ENCODE measurements at regions not wholly inside any gene's neighbourhood (a gene's known extent, or its start where the extent isn't known, plus 50 kb on each side); places are given as distances from the start of the nearest gene placed in this dataset.

DNA sequence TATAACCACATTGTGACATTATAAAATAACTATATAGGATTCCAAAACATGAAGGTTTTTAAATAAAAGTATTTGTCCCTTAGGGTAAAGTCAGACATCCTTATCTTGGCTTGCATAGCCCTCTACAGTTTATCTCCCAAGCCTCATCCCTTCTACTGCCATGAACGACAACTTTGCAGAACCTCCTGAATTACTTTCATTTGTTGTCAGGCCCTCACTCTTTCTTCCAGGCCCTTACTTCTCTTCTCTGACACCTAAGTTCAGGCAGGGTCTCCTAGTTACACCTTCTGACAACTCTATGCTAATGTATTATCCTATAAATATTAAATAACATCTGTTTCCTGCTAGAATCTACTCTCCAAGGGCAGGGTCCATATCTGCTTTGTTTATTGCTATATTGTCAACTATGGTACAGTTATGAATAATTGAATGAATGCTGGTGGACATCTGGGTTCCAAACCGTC is 115.7 kb upstream of the MDM1 start (continued):
- TF ChIP-seq, protein P1, sequence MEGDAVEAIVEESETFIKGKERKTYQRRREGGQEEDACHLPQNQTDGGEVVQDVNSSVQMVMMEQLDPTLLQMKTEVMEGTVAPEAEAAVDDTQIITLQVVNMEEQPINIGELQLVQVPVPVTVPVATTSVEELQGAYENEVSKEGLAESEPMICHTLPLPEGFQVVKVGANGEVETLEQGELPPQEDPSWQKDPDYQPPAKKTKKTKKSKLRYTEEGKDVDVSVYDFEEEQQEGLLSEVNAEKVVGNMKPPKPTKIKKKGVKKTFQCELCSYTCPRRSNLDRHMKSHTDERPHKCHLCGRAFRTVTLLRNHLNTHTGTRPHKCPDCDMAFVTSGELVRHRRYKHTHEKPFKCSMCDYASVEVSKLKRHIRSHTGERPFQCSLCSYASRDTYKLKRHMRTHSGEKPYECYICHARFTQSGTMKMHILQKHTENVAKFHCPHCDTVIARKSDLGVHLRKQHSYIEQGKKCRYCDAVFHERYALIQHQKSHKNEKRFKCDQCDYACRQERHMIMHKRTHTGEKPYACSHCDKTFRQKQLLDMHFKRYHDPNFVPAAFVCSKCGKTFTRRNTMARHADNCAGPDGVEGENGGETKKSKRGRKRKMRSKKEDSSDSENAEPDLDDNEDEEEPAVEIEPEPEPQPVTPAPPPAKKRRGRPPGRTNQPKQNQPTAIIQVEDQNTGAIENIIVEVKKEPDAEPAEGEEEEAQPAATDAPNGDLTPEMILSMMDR (IDR thresholded peaks at IDR 0.05 in 2 of 3, conservative IDR thresholded peaks at IDR 0.05 in 1 of 3; ENCODE audit: borderline replicate concordance in 1 of 3, insufficient read depth in 1 of 3, low read depth in 2 of 3, low read length in 2 of 3), result no peak
- no peak for TF ChIP-seq ZNF274 (IDR thresholded peaks at IDR 0.05; ENCODE audit: low read depth, low read length)

DNA sequence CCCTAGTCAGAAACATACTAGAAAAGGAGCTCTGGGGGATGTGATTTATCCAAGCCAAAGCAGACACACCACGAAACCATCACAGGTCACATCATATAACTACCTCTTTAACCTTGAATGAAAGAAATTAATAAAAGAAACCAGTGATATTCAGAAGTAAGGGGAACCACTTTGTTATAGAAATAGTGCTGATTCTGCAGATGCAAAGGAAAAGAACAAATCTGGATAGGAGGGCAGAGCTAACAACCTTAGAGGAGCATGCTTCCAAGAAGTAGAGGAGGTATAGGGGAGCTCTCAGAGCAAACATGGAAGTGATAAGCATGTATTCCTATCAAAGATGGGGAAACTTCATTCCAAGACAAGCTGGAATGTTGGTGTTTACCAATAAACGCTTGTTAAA is 117.0 kb upstream of the MDM1 start:
- DNase-seq (ENCODE audit: low read depth, low spot score) (no peak), ATAC-seq (no peak)
- H3K36me3 ChIP-seq (ENCODE audit: control insufficient read depth in 1 of 2, insufficient read depth in 2 of 2, low read length in 2 of 2), result no peaks in the 10 kb centered on the region
- H4K20me1 ChIP-seq (ENCODE audit: insufficient read depth), result no peaks in the 10 kb centered on the region
- H3K9me2 ChIP-seq (ENCODE audit: insufficient read depth), result no peaks in the 10 kb centered on the region
- POLR2A ChIA-PET, result no interaction called here
- no peak overlapping the region for H3K9ac ChIP-seq (ENCODE audit: low read length)
- H3K4me2 ChIP-seq (ENCODE audit: low read length), result no peak overlapping the region
- RAD21 ChIA-PET (ENCODE audit: low non-redundant PET in 1 of 2, low total read pairs in 2 of 2, uncharacterized antibody in 2 of 2, unreplicated experiment in 2 of 2), result no interaction called here
- intact Hi-C loops (cut with micrococcal nuclease), result no loop called here
- H3K79me2 ChIP-seq (ENCODE audit: insufficient read depth, low read length), result no peaks in the 10 kb centered on the region
- H3K27ac ChIP-seq (ENCODE audit: low read depth, low read length), result no peak overlapping the region
- no peak overlapping the region for H3K4me3 ChIP-seq (replicated peaks in 1 of 2; ENCODE audit: low read depth in 1 of 2, low read length in 2 of 2)
- TF ChIP-seq ZNF274 (IDR thresholded peaks at IDR 0.05; ENCODE audit: low read depth, low read length), result no peak
- no peak for TF ChIP-seq EZH2 (IDR thresholded peaks at IDR 0.05)
- TF ChIP-seq, protein P2, sequence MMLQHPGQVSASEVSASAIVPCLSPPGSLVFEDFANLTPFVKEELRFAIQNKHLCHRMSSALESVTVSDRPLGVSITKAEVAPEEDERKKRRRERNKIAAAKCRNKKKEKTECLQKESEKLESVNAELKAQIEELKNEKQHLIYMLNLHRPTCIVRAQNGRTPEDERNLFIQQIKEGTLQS (IDR thresholded peaks at IDR 0.05), result no peak
- TF ChIP-seq, protein P3, sequence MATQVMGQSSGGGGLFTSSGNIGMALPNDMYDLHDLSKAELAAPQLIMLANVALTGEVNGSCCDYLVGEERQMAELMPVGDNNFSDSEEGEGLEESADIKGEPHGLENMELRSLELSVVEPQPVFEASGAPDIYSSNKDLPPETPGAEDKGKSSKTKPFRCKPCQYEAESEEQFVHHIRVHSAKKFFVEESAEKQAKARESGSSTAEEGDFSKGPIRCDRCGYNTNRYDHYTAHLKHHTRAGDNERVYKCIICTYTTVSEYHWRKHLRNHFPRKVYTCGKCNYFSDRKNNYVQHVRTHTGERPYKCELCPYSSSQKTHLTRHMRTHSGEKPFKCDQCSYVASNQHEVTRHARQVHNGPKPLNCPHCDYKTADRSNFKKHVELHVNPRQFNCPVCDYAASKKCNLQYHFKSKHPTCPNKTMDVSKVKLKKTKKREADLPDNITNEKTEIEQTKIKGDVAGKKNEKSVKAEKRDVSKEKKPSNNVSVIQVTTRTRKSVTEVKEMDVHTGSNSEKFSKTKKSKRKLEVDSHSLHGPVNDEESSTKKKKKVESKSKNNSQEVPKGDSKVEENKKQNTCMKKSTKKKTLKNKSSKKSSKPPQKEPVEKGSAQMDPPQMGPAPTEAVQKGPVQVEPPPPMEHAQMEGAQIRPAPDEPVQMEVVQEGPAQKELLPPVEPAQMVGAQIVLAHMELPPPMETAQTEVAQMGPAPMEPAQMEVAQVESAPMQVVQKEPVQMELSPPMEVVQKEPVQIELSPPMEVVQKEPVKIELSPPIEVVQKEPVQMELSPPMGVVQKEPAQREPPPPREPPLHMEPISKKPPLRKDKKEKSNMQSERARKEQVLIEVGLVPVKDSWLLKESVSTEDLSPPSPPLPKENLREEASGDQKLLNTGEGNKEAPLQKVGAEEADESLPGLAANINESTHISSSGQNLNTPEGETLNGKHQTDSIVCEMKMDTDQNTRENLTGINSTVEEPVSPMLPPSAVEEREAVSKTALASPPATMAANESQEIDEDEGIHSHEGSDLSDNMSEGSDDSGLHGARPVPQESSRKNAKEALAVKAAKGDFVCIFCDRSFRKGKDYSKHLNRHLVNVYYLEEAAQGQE (IDR thresholded peaks at IDR 0.05; ENCODE audit: low read depth), result no peak
- TF ChIP-seq SP1 (IDR thresholded peaks at IDR 0.05; ENCODE audit: low read depth), result no peak
- no peak for TF ChIP-seq JUND (IDR thresholded peaks at IDR 0.05)
- TF ChIP-seq FOSL1 (IDR thresholded peaks at IDR 0.05; ENCODE audit: low read depth), result no peak
- no peak for TF ChIP-seq CBX3 (IDR thresholded peaks at IDR 0.05; ENCODE audit: low read depth)
- no peak for TF ChIP-seq SRF (IDR thresholded peaks at IDR 0.05; ENCODE audit: low read depth)
- no peak for TF ChIP-seq YY1 (IDR thresholded peaks at IDR 0.05; ENCODE audit: extremely low read depth, insufficient replicate concordance, low read depth, low read length)
- TF ChIP-seq RAD21 (IDR thresholded peaks at IDR 0.05; ENCODE audit: low read depth), result no peak
- TF ChIP-seq SIN3A (IDR thresholded peaks at IDR 0.05; ENCODE audit: low read depth), result no peak
- peaks cover 0 to 3% of the 10 kb centered on the region in 2 experiments; a peak in 1 of 4 replicates for H3K9me3 ChIP-seq (ENCODE audit: control insufficient read depth in 1 of 2, insufficient read depth in 1 of 2, low read depth in 1 of 2, low read length in 2 of 2)
- no TSS peak for BruUV-seq (replicated peaks)
- CTCF ChIA-PET, result no interaction called here
- no peak overlapping the region for H2AFZ ChIP-seq (ENCODE audit: low read depth, low read length, poor library complexity, severe bottlenecking)
- H3K4me1 ChIP-seq (ENCODE audit: control insufficient read depth in 1 of 2, insufficient read depth in 2 of 2, low read length in 2 of 2), result no peaks in the 10 kb centered on the region
- H3K27me3 ChIP-seq (ENCODE audit: insufficient read depth, low read length), result no peaks in the 10 kb centered on the region
